Ovary (tissue), 7 donors: ENCODE measurements at regions not wholly inside any gene's neighbourhood (a gene's known extent, or its start where the extent isn't known, plus 50 kb on each side); places are given as distances from the start of the nearest gene placed in this dataset.

Source experiments
- DNase-seq, 5 donors: peaks; one replicate each; pipeline ENCODE4 v3.0.0-alpha.2; 2019 to 2020
- H3K27ac ChIP-seq, 2 donors: fragments of 200-600 bp; one replicate each; pipeline versions ENCODE4 v1.5.1 to v1.8.0; 2019 to 2022
- H3K27me3 ChIP-seq: fragments of 200-600 bp; one replicate; pipeline ENCODE4 v1.8.0; 2022
- H3K36me3 ChIP-seq: fragments of 200-600 bp; sonication (generic); one replicate; pipeline ENCODE4 v1.5.1; 2019
- H3K4me1 ChIP-seq: one replicate; pipeline ENCODE4 v1.8.1; 2013; ENCODE audit warnings: mild to moderate bottlenecking, moderate library complexity; ENCODE audit not compliant: insufficient read depth
- H3K4me3 ChIP-seq: fragments of 200-600 bp; sonication (generic); one replicate; pipeline ENCODE4 v1.5.1; 2017
- H3K9me3 ChIP-seq, 2 donors: fragments of 200-600 bp in 1 of 2; sonication (generic) in 1 of 2; one replicate each; pipeline versions ENCODE4 v1.5.1 to v1.8.1; 2013 to 2019; ENCODE audit warnings: mild to moderate bottlenecking in 1 of 2, moderate library complexity in 1 of 2
- EP300 ChIP-seq: sonication (generic); formaldehyde crosslinking; IDR thresholded peaks from one replicate; pipeline ENCODE4 v1.6.1; 2017; ENCODE audit warnings: antibody characterized with exemption
- POLR2A ChIP-seq: fragments of 450-650 bp; IDR thresholded peaks from one replicate; pipeline ENCODE4 v1.6.1; 2017; ENCODE audit warnings: antibody characterized with exemption, mild to moderate bottlenecking, moderate library complexity
- WGBS, 3 donors: extraction: QIAGEN DNeasy Blood & Tissue Kit in 1 of 3; methylation state at CpG; one replicate each; pipeline versions ENCODE4 v1.1.5 to v1.1.7; 2013 to 2017; 5-methylcytosine and 5-hydroxymethylcytosine counted together
- intact Hi-C, 4 donors: fragments of 100-400 bp; cut with DNase I; formaldehyde crosslinking; loops; one replicate each; pipeline versions ENCODE4 v1.11.0 to v1.15.1; 2022 to 2023
- TF ChIP-seq, protein P1 (sequence below), 3 donors: fragments of 450-650 bp in 2 of 3; fragments of 200-600 bp in 1 of 3; IDR thresholded peaks; one replicate each; pipeline versions ENCODE4 v1.5.1 to v1.8.0; 2016 to 2022; ENCODE audit warnings: antibody characterized with exemption in 3 of 3, mild to moderate bottlenecking in 1 of 3
- donor health status: DM: no; HTN: no; CAD: no; lungs with moderate emphysema.
- donor health status: DM: no; HTN: no; CAD: no.
- donor health status: Bipolar disorder and iron deficiency.
- donor health status: DM: no; HTN: no; CAD: no.
- donor health status: DM: yes; HTN: yes; CAD: no.

DNA sequence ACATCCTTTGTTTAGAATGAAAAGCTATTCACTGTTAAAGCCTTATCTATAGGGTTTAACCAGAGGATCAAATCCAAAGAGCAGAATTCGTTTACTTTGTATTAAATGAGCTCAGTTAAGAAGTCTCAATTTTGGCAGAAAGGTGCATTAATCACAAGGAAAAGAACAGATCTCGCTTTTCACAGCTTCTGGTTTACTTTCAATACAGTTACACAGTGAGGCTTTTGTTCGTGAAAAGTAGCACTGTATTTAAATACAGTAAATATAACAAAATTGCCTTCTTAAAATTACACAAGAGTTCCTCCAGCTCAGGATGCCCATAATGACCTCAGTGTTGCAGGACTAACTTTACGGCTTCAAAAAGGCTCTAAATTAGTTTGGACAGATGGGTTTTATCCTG is 669.1 kb upstream of the SALL1 start:
- H3K27ac ChIP-seq, result no peak overlapping the region
- no peaks in the 10 kb centered on the region for H3K36me3 ChIP-seq
- H3K4me3 ChIP-seq, result no peak overlapping the region
- no peaks in the 10 kb centered on the region for H3K27me3 ChIP-seq
- no peaks in the 10 kb centered on the region for H3K9me3 ChIP-seq
- 37 to 56% (median 37%) methylated on average over 4 of the region's 4 CpGs for WGBS, 3 donors
- no peaks in the 10 kb centered on the region for H3K4me1 ChIP-seq
- no peak for TF ChIP-seq POLR2A
- no peak for TF ChIP-seq EP300
- TF ChIP-seq, protein P1, sequence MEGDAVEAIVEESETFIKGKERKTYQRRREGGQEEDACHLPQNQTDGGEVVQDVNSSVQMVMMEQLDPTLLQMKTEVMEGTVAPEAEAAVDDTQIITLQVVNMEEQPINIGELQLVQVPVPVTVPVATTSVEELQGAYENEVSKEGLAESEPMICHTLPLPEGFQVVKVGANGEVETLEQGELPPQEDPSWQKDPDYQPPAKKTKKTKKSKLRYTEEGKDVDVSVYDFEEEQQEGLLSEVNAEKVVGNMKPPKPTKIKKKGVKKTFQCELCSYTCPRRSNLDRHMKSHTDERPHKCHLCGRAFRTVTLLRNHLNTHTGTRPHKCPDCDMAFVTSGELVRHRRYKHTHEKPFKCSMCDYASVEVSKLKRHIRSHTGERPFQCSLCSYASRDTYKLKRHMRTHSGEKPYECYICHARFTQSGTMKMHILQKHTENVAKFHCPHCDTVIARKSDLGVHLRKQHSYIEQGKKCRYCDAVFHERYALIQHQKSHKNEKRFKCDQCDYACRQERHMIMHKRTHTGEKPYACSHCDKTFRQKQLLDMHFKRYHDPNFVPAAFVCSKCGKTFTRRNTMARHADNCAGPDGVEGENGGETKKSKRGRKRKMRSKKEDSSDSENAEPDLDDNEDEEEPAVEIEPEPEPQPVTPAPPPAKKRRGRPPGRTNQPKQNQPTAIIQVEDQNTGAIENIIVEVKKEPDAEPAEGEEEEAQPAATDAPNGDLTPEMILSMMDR (IDR thresholded peaks at IDR 0.05), result no peak
- intact Hi-C loops, result no loop called here
- no peak for DNase-seq

DNA sequence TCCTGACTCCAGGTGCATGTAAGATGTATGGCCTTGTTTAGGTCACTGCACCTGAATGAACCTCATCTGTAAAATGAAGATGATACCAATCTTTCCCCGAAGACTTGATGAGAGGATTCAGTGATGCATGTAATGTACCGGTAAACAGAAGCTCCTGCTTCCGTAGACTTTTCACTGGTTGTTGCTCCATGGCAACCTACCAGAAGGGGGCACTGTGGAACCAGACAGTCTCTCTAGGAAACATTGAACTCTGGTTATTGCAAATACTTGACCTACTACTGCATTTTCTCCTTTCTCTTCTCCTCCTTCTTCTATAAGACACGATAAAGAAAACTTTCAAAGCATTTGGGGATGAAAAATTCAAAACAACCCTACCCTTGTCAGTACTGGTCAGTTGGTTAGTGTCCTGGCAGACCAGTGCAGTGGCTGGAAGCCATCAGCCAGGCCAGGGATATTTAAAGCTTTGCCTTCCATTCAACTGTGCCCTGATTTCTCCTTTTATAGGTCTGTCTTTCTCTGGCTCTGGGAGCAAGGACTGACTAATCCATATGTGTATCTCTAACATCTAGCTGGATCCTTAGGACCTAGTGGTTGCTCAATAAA is 667.4 kb upstream of the SALL1 start:
- H3K36me3 ChIP-seq, result no peaks in the 10 kb centered on the region
- H3K27ac ChIP-seq, result no peak overlapping the region
- TF ChIP-seq, protein P1 (IDR thresholded peaks at IDR 0.05), result no peak
- TF ChIP-seq POLR2A, result no peak
- no peak for TF ChIP-seq EP300
- H3K4me1 ChIP-seq, result no peaks in the 10 kb centered on the region
- H3K9me3 ChIP-seq, result no peaks in the 10 kb centered on the region
- intact Hi-C loops, result no loop called here
- no peaks in the 10 kb centered on the region for H3K27me3 ChIP-seq
- WGBS, 3 donors, result 14 to 21% (median 20%) methylated on average over 4 of the region's 4 CpGs
- H3K4me3 ChIP-seq, result no peak overlapping the region
- no peak for DNase-seq

- Histone ChIP-seq H3K27ac (no peak overlapping the region), H3K9me3 (no peaks in the 10 kb centered on the region), H3K27me3 (no peaks in the 10 kb centered on the region), H3K36me3 (no peaks in the 10 kb centered on the region), H3K4me3 (no peak overlapping the region), H3K4me1 (no peaks in the 10 kb centered on the region)
- intact Hi-C loops, result no loop called here
- no peak for DNase-seq
- TF ChIP-seq POLR2A (no peak), EP300 (no peak)
- TF ChIP-seq, protein P1 (IDR thresholded peaks at IDR 0.05), result no peak
Measured at GRCh38 chr16:51816929-51817328, 665.9 kb upstream of the SALL1 start.

DNA sequence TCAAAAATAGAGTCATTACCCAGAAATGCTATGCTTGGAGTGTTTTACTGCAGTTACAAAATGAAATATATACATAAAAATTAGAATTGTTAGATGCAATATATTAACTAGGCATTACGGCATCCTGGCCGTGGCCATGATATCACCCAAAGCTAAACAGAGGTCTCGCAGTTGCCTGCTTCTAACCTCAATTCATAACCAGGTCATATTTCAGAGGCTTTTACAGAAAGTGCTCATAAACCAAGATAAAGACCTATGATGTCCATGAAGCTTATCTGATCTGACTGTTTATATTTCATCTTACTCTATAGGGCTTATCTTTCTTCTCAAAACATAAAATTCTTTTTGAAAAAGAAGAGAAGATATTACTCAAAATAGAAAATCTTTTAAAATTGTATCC is 664.5 kb upstream of the SALL1 start:
- DNase-seq, result no peak
- Histone ChIP-seq H3K36me3 (no peaks in the 10 kb centered on the region), H3K27ac (no peak overlapping the region), H3K9me3 (no peaks in the 10 kb centered on the region), H3K27me3 (no peaks in the 10 kb centered on the region), H3K4me1 (no peaks in the 10 kb centered on the region), H3K4me3 (no peak overlapping the region)
- 18 to 56% (median 27%) methylated on average over 3 of the region's 3 CpGs for WGBS, 3 donors
- no peak for TF ChIP-seq POLR2A
- no peak for TF ChIP-seq EP300
- TF ChIP-seq, protein P1 (IDR thresholded peaks at IDR 0.05), result no peak
- intact Hi-C loops, result no loop called here
